Lung (tissue), 11 donors: ENCODE measurements at regions not wholly inside any gene's neighbourhood (a gene's known extent, or its start where the extent isn't known, plus 50 kb on each side); places are given as distances from the start of the nearest gene placed in this dataset.

Source experiments
- ATAC-seq: fragments of 200-7000 bp; cut with Tn5 transposase; one replicate; pipeline ENCODE4 v1.9.1; 2020; ENCODE audit warnings: moderate number of reproducible peaks; ENCODE audit not compliant: insufficient read depth, low FRiP score
- DNase-seq, 3 donors: peaks; one replicate each; pipeline ENCODE4 v3.0.0-alpha.2; 2013 to 2017
- H3K27ac ChIP-seq, 2 donors: one replicate each; pipeline ENCODE4 v1.5.1; 2013; ENCODE audit warnings: mild to moderate bottlenecking in 2 of 2, moderate library complexity in 2 of 2, control low read depth in 1 of 2, inconsistent platforms in 1 of 2, low read depth in 1 of 2, low read length in 1 of 2
- H3K27me3 ChIP-seq, 3 donors: one replicate each; pipeline ENCODE4 v1.5.1; 2013; ENCODE audit warnings: low read length in 2 of 3; ENCODE audit not compliant: control insufficient read depth in 3 of 3, insufficient read depth in 3 of 3
- H3K36me3 ChIP-seq, 4 donors: one replicate each; pipeline ENCODE4 v1.5.1; 2013; ENCODE audit warnings: low read length in 4 of 4, mild to moderate bottlenecking in 1 of 4, moderate library complexity in 1 of 4; ENCODE audit not compliant: control insufficient read depth in 4 of 4, insufficient read depth in 4 of 4
- H3K4me1 ChIP-seq, 5 donors: one replicate each; pipeline ENCODE4 v1.5.1; 2013; ENCODE audit warnings: low read length in 5 of 5, mild to moderate bottlenecking in 2 of 5, moderate library complexity in 1 of 5; ENCODE audit not compliant: control insufficient read depth in 5 of 5, insufficient read depth in 5 of 5
- H3K4me3 ChIP-seq: one replicate; pipeline ENCODE4 v1.5.1; 2013; ENCODE audit warnings: mild to moderate bottlenecking, control low read depth, moderate library complexity
- H3K9ac ChIP-seq, 2 donors: one replicate each; pipeline ENCODE4 v1.5.1; 2013; ENCODE audit warnings: low read length in 2 of 2, control low read depth in 1 of 2; ENCODE audit not compliant: insufficient read depth in 1 of 2
- H3K9me3 ChIP-seq, 4 donors: one replicate each; pipeline ENCODE4 v1.5.1; 2013; ENCODE audit warnings: low read length in 3 of 4, mild to moderate bottlenecking in 1 of 4, moderate library complexity in 1 of 4; ENCODE audit not compliant: control insufficient read depth in 4 of 4, insufficient read depth in 3 of 4
- CTCF ChIP-seq: IDR thresholded peaks from 2 replicates; pipeline ENCODE4 v1.5.1; 2012; ENCODE audit warnings: mild to moderate bottlenecking; ENCODE audit errors: control extremely low read depth, extremely low read depth
- WGBS, 2 donors: extraction: QIAGEN DNeasy Blood & Tissue Kit; methylation state at CpG; one replicate each; pipeline ENCODE4 v1.1.7; 2013; 5-methylcytosine and 5-hydroxymethylcytosine counted together
- donor health status: control.
- donor health status: control.
- donor health status: Bipolar disorder and iron deficiency.
- donor health status: healthy.
- donor health status: DM: yes; HTN: yes; CAD: no.

- peaks cover 0 to 8% (median 0%) of the 10 kb centered on the region in 4 donors for H3K9me3 ChIP-seq
- H3K4me1 ChIP-seq, result peaks cover 0 to 17% (median 5%) of the 10 kb centered on the region in 5 donors
- no peak overlapping the region for H3K4me3 ChIP-seq
- no peaks in the 10 kb centered on the region for H3K36me3 ChIP-seq
- WGBS, 2 donors, result 94 to 95% methylated on average over 14 of the region's 14 CpGs
- no peak for DNase-seq
- no peak for ATAC-seq
- no peak overlapping the region for H3K27ac ChIP-seq
- no peak overlapping the region for H3K9ac ChIP-seq
- H3K27me3 ChIP-seq, result no peaks in the 10 kb centered on the region
- no peak for TF ChIP-seq CTCF
Measured at GRCh38 chr18:78643981-78644380, 335.6 kb upstream of the SALL3 start.

- Histone ChIP-seq H3K27me3 (no peaks in the 10 kb centered on the region), H3K4me3 (no peak overlapping the region), H3K27ac (no peak overlapping the region), H3K4me1 (peaks cover 0 to 11% (median 5%) of the 10 kb centered on the region in 5 donors), H3K36me3 (no peaks in the 10 kb centered on the region), H3K9ac (no peak overlapping the region), H3K9me3 (peaks cover 0 to 8% (median 0%) of the 10 kb centered on the region in 4 donors)
- DNase-seq, result no peak
- WGBS, 2 donors, result 93 to 97% methylated on average over 20 of the region's 20 CpGs
- TF ChIP-seq CTCF, result no peak
- no peak for ATAC-seq
Measured at GRCh38 chr18:78645216-78645615, 334.4 kb upstream of the SALL3 start.

GRCh38 chr18:78647018-78647417, 332.6 kb upstream of the SALL3 start:
- ATAC-seq, result no peak
- no peaks in the 10 kb centered on the region for H3K36me3 ChIP-seq
- WGBS, 2 donors, result 83 to 86% methylated on average over 4 of the region's 4 CpGs
- peaks cover 0 to 11% (median 2%) of the 10 kb centered on the region in 5 donors for H3K4me1 ChIP-seq
- H3K9ac ChIP-seq, result no peak overlapping the region
- no peak for DNase-seq
- H3K4me3 ChIP-seq, result no peak overlapping the region
- H3K27ac ChIP-seq, result no peak overlapping the region
- peaks cover 0 to 8% (median 0%) of the 10 kb centered on the region in 4 donors for H3K9me3 ChIP-seq
- no peak for TF ChIP-seq CTCF
- no peaks in the 10 kb centered on the region for H3K27me3 ChIP-seq

- no peak overlapping the region for H3K4me3 ChIP-seq
- H3K4me1 ChIP-seq, result no peaks in the 10 kb centered on the region
- no peaks in the 10 kb centered on the region for H3K36me3 ChIP-seq
- 88 to 95% methylated on average over 10 of the region's 10 CpGs for WGBS, 2 donors
- H3K27ac ChIP-seq, result no peak overlapping the region
- no peaks in the 10 kb centered on the region for H3K27me3 ChIP-seq
- no peak overlapping the region for H3K9ac ChIP-seq
- no peak for DNase-seq
- no peak for TF ChIP-seq CTCF
- H3K9me3 ChIP-seq, result peaks cover 0 to 11% (median 0%) of the 10 kb centered on the region in 4 donors
- no peak for ATAC-seq
Measured at GRCh38 chr18:78649421-78649820, 330.2 kb upstream of the SALL3 start.
